DND-41 (cell line): ENCODE measurements at regions not wholly inside any gene's neighbourhood (a gene's known extent, or its start where the extent isn't known, plus 50 kb on each side); places are given as distances from the start of the nearest gene placed in this dataset.

Experiments
- EZH2 ChIP-seq: IDR thresholded peaks from 3 replicates; pipeline ENCODE4 v1.6.1; 2012; ENCODE audit warnings: borderline replicate concordance, low read depth, mild to moderate bottlenecking, moderate library complexity, low read length, inconsistent platforms; ENCODE audit not compliant: severe bottlenecking
- TF ChIP-seq, protein P1 (sequence below): IDR thresholded peaks from 2 replicates; pipeline ENCODE4 v1.5.1; 2012; ENCODE audit warnings: borderline replicate concordance, low read length, moderate library complexity, mild to moderate bottlenecking; ENCODE audit not compliant: poor library complexity, severe bottlenecking; ENCODE audit errors: extremely low read depth

DNA sequence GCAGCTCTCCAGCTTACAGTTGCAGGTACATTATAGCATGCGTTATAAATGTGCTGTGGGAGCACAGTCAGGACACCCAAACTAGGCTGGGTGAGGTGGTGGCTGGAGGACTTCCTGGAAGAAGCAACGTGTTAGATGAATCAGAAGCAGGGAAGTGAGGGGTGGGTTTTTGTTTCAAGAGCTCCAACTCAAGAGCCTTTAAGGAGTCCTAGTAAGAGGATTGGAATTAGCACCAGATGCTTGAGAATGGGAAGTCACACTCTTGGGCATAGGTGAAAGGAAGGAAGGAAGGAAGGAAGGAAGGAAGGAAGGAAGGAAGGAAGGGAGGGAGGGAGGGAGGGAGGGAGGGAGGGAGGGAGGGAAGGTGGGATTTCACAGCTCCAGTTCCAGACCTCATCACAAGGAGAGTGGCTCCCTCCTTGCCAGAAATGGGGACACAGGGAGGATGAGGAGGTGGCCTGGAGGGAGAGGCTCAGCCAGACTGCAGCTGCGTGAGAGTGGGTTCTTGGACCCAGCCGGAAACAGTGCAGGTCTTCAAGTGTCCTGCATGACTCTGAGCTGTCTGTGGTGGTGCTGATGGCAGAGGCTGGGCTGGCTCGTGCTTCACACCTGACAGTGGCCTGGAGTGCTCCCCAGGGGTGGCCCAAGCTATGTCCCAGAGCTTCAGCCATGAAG lies 115.7 kb upstream of the GSC start:
- TF ChIP-seq, protein P1, sequence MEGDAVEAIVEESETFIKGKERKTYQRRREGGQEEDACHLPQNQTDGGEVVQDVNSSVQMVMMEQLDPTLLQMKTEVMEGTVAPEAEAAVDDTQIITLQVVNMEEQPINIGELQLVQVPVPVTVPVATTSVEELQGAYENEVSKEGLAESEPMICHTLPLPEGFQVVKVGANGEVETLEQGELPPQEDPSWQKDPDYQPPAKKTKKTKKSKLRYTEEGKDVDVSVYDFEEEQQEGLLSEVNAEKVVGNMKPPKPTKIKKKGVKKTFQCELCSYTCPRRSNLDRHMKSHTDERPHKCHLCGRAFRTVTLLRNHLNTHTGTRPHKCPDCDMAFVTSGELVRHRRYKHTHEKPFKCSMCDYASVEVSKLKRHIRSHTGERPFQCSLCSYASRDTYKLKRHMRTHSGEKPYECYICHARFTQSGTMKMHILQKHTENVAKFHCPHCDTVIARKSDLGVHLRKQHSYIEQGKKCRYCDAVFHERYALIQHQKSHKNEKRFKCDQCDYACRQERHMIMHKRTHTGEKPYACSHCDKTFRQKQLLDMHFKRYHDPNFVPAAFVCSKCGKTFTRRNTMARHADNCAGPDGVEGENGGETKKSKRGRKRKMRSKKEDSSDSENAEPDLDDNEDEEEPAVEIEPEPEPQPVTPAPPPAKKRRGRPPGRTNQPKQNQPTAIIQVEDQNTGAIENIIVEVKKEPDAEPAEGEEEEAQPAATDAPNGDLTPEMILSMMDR: no peak
- TF ChIP-seq EZH2: no peak
